Forelimb muscle (tissue), 1 donor: ENCODE measurements at regions not wholly inside any gene's neighbourhood (a gene's known extent, or its start where the extent isn't known, plus 50 kb on each side); places are given as distances from the start of the nearest gene placed in this dataset.

Source experiments
- DNase-seq: peaks from one replicate; pipeline ENCODE4 v3.0.0-alpha.2; 2013; ENCODE audit warnings: low read depth

GRCh38 chr10:131848741-131849590 lies 51.8 kb upstream of the PPP2R2D start:
- no peak for DNase-seq

DNA sequence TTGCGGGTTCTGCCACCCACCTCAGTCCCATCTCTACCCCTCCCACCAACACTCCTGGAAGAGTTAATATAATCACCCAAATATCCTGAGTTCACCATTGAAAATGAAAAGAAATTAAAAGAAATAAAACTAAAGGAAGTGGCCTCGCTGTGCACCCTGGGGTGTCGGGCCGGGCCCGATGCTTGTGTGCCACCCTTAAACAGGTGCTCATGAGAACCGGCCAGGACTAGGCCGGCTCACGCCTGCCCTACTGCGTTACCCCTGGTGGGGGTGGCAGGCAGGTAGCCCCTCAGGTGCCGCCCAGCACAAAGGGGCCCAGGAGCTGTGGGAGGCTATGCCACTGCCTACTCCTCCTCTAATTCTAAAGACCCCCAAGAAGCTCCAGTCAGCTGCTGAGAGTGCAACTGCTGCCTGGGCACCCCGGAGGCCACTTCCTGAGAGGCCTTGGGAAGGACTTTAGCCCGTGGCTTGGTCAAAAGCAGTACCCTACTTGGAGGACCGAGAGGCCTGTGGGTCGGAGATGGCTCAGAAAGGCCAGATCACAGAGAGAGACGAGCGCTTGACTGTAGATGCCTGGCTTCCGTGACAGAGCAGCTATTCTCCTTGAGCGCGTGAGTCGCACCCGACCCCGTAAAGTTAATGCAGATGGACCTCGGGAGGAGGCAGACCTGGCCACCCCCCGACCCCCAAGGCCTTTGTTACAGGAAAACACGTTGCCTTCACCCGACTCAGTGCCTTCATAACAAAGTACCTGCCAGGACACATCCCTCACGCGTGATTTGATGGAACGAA lies 51.0 kb upstream of the PPP2R2D start:
- DNase-seq = no peak

GRCh38 chr10:131850383-131850870 lies 50.4 kb upstream of the PPP2R2D start:
- no peak for DNase-seq
